WI38 (cell line): ENCODE measurements at regions not wholly inside any gene's neighbourhood (a gene's known extent, or its start where the extent isn't known, plus 50 kb on each side); places are given as distances from the start of the nearest gene placed in this dataset.
"Not testable (repeated sequence)": the region's sequence is repeated elsewhere in the genome, so short reads cannot be mapped to it uniquely, and the experiment has no call there.

Source experiments
- H3K4me3 ChIP-seq: 2 replicates; pipeline ENCODE4 v1.5.1; 2011; ENCODE audit warnings: low read depth, mild to moderate bottlenecking, control low read depth, low read length
- CTCF ChIP-seq: IDR thresholded peaks from 2 replicates; pipeline ENCODE4 v1.5.1; 2012; ENCODE audit warnings: low read depth, mild to moderate bottlenecking, control low read depth, low read length

- TF ChIP-seq CTCF: no peak
- no peak overlapping the region for H3K4me3 ChIP-seq
Observed at GRCh38 chr4:71081192-71081591, 87.7 kb downstream of the DCK start.

GRCh38 chr4:71093745-71094144 is 100.3 kb downstream of the DCK start:
- no peak overlapping the region for H3K4me3 ChIP-seq
- no peak for TF ChIP-seq CTCF

GRCh38 chr4:71094201-71094600 is 100.8 kb downstream of the DCK start:
- H3K4me3 ChIP-seq: no peak overlapping the region
- no peak for TF ChIP-seq CTCF

GRCh38 chr4:71095141-71095540 is 101.7 kb downstream of the DCK start:
- no peak for TF ChIP-seq CTCF
- no peak overlapping the region for H3K4me3 ChIP-seq

- no peak for TF ChIP-seq CTCF
- H3K4me3 ChIP-seq: no peak overlapping the region
Observed at GRCh38 chr4:71095545-71095944, 102.1 kb downstream of the DCK start.

- H3K4me3 ChIP-seq: no peak overlapping the region
- no peak for TF ChIP-seq CTCF
Observed at GRCh38 chr4:71107726-71108125, 114.3 kb downstream of the DCK start.

GRCh38 chr4:71110499-71110898 is 117.0 kb downstream of the DCK start:
- no peak for TF ChIP-seq CTCF
- H3K4me3 ChIP-seq: no peak overlapping the region

- H3K4me3 ChIP-seq: not testable (repeated sequence)
Observed at GRCh38 chr4:71111133-71111532, 117.7 kb downstream of the DCK start.
